GM10266 (cell line): ENCODE measurements at regions not wholly inside any gene's neighbourhood (a gene's known extent, or its start where the extent isn't known, plus 50 kb on each side); places are given as distances from the start of the nearest gene placed in this dataset.
"Not testable (repeated sequence)": the region's sequence is repeated elsewhere in the genome, so short reads cannot be mapped to it uniquely, and the experiment has no call there.

Experiments used
- DNase-seq: peaks from one replicate; pipeline ENCODE4 v3.0.0; 2012; ENCODE audit errors: extremely low spot score
- TF ChIP-seq, protein P1 (sequence below): IDR thresholded peaks from 2 replicates; pipeline ENCODE4 v1.5.1; 2012; ENCODE audit warnings: mild to moderate bottlenecking, low read depth; ENCODE audit not compliant: control insufficient read depth, insufficient read depth; ENCODE audit errors: missing control alignments

DNA sequence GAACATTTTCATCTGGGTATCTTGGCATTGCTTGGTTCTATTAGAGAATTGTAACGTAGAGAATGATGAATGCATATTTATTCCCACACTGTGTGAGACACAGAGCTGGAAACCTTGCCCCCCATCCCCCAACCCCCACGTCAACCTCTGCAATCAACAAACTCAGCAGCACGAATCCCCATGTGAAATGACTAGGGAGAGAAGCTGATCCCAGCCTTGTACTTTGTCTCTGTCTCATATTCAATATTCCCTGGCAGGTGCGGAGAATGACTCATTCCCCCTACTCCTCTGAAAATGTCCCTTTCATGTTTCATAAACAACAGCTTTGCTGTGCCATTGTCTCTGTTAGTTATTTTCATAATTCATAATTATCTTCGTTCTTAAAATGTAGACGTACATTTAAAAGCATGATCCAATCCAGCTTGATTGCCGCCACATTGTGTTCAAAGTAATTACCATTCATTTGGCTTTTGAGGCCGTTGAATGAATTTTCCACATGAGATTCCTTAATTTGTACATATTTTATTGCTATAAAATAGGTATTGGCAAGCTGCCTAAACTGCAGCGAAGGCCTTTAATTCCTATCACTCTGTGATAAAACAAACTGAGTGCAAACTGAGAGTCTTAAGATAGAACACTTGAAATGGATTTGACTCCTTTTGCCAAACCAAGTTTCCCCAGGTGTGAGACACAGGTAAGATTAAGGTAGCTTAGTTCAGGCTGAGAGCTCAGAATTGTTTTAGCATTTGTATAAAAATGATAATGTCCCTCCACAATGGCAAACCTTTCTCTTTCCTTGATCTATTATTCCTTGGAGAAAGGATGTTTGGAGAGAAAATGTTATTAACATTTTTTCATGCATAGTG is 920.2 kb downstream of the TYW1 start:
- TF ChIP-seq, protein P1, sequence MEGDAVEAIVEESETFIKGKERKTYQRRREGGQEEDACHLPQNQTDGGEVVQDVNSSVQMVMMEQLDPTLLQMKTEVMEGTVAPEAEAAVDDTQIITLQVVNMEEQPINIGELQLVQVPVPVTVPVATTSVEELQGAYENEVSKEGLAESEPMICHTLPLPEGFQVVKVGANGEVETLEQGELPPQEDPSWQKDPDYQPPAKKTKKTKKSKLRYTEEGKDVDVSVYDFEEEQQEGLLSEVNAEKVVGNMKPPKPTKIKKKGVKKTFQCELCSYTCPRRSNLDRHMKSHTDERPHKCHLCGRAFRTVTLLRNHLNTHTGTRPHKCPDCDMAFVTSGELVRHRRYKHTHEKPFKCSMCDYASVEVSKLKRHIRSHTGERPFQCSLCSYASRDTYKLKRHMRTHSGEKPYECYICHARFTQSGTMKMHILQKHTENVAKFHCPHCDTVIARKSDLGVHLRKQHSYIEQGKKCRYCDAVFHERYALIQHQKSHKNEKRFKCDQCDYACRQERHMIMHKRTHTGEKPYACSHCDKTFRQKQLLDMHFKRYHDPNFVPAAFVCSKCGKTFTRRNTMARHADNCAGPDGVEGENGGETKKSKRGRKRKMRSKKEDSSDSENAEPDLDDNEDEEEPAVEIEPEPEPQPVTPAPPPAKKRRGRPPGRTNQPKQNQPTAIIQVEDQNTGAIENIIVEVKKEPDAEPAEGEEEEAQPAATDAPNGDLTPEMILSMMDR: no peak
- no peak for DNase-seq

DNA sequence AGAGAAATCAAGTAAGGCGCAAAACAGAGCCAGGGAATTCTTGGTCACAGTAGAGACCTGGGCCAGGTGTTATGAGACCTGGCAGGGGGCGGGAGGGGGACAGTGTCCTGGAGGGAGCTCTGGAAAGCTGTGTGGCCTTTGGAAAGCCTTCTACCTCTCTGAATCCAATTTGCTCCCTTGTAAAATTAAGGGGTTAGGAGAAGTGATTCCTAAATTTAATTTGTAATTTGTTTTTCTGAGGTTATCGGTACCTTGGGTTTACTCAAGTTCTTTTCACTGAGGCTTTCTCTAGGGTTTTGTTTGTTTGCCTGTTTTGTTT is 920.8 kb downstream of the TYW1 start:
- TF ChIP-seq, protein P1: no peak
- DNase-seq: no peak

DNA sequence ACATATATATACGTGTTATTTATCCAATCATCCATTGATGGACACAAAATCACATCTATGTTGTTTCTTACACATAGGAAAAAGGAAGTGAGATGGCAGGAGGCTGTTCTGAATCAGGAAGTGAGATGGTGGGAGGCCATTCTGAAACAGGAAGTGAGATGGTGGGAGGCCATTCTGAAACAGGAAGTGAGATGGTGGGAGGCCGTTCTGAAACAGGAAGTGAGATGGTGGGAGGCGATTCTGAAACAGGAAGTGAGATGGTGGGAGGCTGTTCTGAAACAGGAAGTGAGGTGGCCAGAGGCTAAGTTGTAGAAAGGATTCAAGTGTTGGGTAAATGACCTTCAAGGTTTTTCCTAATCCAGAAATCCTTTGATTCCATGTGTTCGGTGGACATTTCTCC is 921.5 kb downstream of the TYW1 start:
- TF ChIP-seq, protein P1: no peak
- no peak for DNase-seq

DNA sequence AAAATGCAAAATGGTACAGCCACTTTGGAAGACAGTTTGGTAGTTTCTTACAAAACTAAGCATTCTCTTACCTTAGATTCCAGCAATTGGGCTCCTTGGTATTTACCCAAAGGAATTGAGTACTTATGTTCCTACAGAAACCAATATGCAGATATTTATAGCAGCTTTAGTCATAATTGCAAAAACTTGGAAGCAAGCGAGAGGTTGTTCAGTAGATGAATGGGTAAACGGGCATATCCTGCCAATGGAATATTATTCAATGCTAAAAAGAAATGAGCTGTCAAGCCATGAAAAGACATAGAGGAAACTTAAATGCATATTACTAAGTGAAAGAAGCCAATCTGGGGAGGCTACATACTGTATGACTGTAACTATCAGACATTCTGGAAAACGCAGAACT is 926.7 kb downstream of the TYW1 start:
- DNase-seq: no peak
- TF ChIP-seq, protein P1: no peak

DNA sequence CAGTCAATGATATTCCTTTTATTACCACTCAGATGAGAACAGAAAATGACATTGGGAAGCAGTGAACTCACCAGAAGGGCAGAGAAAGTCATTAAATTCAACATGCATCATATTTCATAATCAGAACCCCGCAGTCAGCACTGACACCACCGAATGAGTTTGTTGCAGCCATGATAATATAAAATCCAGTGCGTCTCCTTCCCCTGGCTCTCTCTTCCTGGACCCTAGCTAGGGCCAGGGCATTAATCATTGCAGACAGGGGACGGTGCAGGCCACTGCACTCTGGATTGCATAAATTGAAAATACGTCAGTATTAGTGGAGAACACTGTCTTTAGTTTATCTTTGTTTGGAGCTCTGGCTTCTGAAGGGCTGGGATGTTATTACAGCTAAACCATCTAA is 931.5 kb downstream of the TYW1 start:
- no peak for DNase-seq

DNA sequence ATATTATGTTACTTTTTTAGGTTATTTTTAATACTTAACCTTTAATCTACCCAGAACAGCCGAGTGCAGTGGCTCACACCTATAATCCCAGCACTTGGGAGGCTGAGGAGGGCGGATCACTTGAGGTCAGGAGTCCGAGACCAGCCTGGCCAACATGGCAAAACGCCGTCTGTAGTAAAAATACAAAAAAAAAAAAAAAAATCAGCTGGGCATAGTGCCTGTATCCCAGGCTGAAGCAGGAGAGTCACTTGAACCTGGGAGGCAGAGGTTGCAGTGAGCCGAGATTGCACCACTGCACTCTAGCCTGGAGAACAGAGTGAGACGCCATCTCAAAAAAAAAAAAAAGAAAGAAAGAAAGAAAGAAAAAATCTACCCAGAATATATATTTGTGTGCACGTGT is 939.8 kb downstream of the TYW1 start:
- DNase-seq: not testable (repeated sequence)

More for the DNA sequence above, 931.5 kb downstream of the TYW1 start:
- TF ChIP-seq, protein P1: no peak

DNA sequence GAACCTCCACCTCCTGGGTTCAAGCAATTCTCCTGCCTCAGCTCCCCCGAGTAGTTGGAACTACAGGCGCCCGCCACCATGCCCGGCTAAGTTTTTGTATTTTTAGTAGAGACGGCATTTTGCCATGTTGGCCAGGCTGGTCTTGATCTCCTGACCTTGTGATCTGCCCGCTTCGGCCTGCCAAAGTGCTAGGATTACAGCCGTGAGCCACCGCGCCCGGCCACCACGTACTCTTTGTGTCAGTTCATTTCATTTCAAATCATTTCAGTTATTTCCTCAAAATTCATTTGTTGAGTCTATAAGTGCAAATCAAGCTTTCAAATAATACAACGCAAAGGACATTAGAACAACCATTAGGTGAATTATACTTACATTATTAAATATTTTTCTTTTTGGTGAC is 943.8 kb downstream of the TYW1 start:
- TF ChIP-seq, protein P1: no peak
- no peak for DNase-seq

DNA sequence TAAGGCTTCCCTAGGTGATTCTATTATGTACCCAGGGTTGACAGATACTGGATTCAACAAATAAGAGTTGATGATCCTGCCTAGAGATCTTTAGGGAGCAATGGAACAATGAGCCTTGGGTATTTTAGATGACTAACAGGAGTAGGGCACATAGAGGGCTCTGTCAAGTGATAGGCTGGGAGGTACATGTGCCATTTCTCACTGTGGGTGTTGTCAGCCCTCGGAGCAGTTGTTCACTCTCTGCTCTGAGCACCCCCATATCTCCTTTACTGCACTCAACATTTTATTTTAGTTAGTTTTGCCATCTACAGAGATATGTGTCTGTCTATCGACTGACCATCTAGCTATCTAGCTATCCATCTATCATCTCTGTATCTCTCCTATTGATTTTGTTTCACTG is 950.6 kb downstream of the TYW1 start:
- no peak for DNase-seq
- TF ChIP-seq, protein P1: no peak
